ENCODE measurements at regions not wholly inside any gene's neighbourhood (a gene's known extent, or its start where the extent isn't known, plus 50 kb on each side); places are given as distances from the start of the nearest gene placed in this dataset.

- H3K79me2 ChIP-seq (ENCODE audit: control insufficient read depth, low read length): no peaks in the 10 kb centered on the region
- no peak overlapping the region for H3K27ac ChIP-seq (ENCODE audit: low read depth, low read length)
- H3K4me3 ChIP-seq (ENCODE audit: low read length): no peak overlapping the region
- no peak for TF ChIP-seq EZH2phosphoT487 (IDR thresholded peaks at IDR 0.05; ENCODE audit: borderline replicate concordance, low read length)
- TF ChIP-seq CTCF (IDR thresholded peaks at IDR 0.05; ENCODE audit: low read depth, low read length, poor library complexity, severe bottlenecking): no peak
- H3K27me3 ChIP-seq (ENCODE audit: control insufficient read depth, low read length): no peaks in the 10 kb centered on the region
- H3K4me1 ChIP-seq (ENCODE audit: control insufficient read depth, low read length): no peaks in the 10 kb centered on the region
- no peak overlapping the region for H3K4me2 ChIP-seq (ENCODE audit: low read length)
- no peaks in the 10 kb centered on the region for H3K9me2 ChIP-seq (replicated peaks; ENCODE audit: control insufficient read depth, low read length)
- H3K9me3 ChIP-seq (ENCODE audit: control insufficient read depth, insufficient read depth, low read length): no peaks in the 10 kb centered on the region; the same call in 1 of the 2 replicates
- H4K20me1 ChIP-seq (ENCODE audit: control insufficient read depth, insufficient read depth, low read depth, low read length): no peaks in the 10 kb centered on the region
- H3F3A ChIP-seq (ENCODE audit: control insufficient read depth, insufficient read depth): no peaks in the 10 kb centered on the region
- no peaks in the 10 kb centered on the region for H3K36me3 ChIP-seq (ENCODE audit: control insufficient read depth, low read length)
These were observed 1201.0 kb upstream of the LRRTM1 start for GRCh38 chr2:81505586-81505985.

DNA sequence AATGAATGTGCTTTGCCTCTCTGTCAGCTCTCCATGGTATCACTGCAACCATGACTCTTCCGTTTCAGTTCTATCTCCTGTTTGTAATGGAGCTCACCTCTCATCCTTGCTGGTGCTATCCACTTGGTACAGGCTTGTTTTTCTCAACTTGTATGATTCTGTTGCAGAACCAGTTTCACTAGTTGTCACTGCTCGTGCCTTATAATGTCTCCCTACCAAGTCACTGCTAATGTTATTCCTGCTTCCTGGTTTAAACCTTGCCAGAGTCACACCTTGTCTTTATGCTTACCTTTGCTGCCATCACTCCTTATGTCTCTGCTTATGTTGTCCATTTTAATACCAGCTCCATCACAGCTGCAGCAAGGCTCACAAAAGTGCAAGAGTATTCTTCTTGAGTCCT lies 1191.0 kb upstream of the LRRTM1 start:
- Histone ChIP-seq H3K36me3 (ENCODE audit: control insufficient read depth, low read length) (no peaks in the 10 kb centered on the region), H3K4me3 (ENCODE audit: low read length) (no peak overlapping the region), H3K27me3 (ENCODE audit: control insufficient read depth, low read length) (no peaks in the 10 kb centered on the region), H3K27ac (ENCODE audit: low read depth, low read length) (no peak overlapping the region), H3K9me2 (replicated peaks; ENCODE audit: control insufficient read depth, low read length) (no peaks in the 10 kb centered on the region), H3F3A (ENCODE audit: control insufficient read depth, insufficient read depth) (no peaks in the 10 kb centered on the region), H3K79me2 (ENCODE audit: control insufficient read depth, low read length) (no peaks in the 10 kb centered on the region), H3K4me2 (ENCODE audit: low read length) (no peak overlapping the region), H3K9me3 (ENCODE audit: control insufficient read depth, insufficient read depth, low read length) (no peaks in the 10 kb centered on the region; the same call in 1 of the 2 replicates), H3K4me1 (ENCODE audit: control insufficient read depth, low read length) (no peaks in the 10 kb centered on the region), H4K20me1 (ENCODE audit: control insufficient read depth, insufficient read depth, low read depth, low read length) (no peaks in the 10 kb centered on the region)
- TF ChIP-seq EZH2phosphoT487 (IDR thresholded peaks at IDR 0.05; ENCODE audit: borderline replicate concordance, low read length) (no peak), CTCF (IDR thresholded peaks at IDR 0.05; ENCODE audit: low read depth, low read length, poor library complexity, severe bottlenecking) (no peak)

DNA sequence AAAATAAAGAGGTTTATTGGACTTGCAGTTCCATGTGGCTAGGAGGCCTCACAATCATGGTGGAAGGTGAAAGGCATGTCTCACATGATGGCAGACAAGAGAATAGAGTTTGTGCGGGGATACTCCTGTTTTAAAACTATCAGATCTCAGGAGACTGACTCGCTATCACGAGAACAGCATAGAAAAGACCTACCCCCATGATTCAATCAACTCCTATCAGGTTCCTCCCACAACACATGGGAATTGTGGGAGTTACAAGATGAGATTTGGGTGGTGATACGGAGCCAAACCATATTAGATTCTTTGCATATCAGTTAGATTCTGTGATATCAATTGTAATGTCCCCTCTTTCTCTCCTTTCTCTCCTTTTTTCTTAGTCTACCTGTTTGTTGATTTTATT lies 1178.7 kb upstream of the LRRTM1 start:
- Histone ChIP-seq H3K27ac (ENCODE audit: low read depth, low read length) (no peak overlapping the region), H3K9me3 (ENCODE audit: control insufficient read depth, insufficient read depth, low read length) (0 out of 2 replicates have a peak, but pooled peaks cover 4% of the 10 kb centered on the region), H3K4me3 (ENCODE audit: low read length) (no peak overlapping the region), H3K4me2 (ENCODE audit: low read length) (no peak overlapping the region), H3K4me1 (ENCODE audit: control insufficient read depth, low read length) (no peaks in the 10 kb centered on the region), H3K79me2 (ENCODE audit: control insufficient read depth, low read length) (no peaks in the 10 kb centered on the region), H3K27me3 (ENCODE audit: control insufficient read depth, low read length) (no peaks in the 10 kb centered on the region), H4K20me1 (ENCODE audit: control insufficient read depth, insufficient read depth, low read depth, low read length) (no peaks in the 10 kb centered on the region), H3K9me2 (replicated peaks; ENCODE audit: control insufficient read depth, low read length) (no peaks in the 10 kb centered on the region), H3K36me3 (ENCODE audit: control insufficient read depth, low read length) (no peaks in the 10 kb centered on the region), H3F3A (ENCODE audit: control insufficient read depth, insufficient read depth) (no peaks in the 10 kb centered on the region)
- TF ChIP-seq CTCF (IDR thresholded peaks at IDR 0.05; ENCODE audit: low read depth, low read length, poor library complexity, severe bottlenecking): no peak
- no peak for TF ChIP-seq EZH2phosphoT487 (IDR thresholded peaks at IDR 0.05; ENCODE audit: borderline replicate concordance, low read length)

DNA sequence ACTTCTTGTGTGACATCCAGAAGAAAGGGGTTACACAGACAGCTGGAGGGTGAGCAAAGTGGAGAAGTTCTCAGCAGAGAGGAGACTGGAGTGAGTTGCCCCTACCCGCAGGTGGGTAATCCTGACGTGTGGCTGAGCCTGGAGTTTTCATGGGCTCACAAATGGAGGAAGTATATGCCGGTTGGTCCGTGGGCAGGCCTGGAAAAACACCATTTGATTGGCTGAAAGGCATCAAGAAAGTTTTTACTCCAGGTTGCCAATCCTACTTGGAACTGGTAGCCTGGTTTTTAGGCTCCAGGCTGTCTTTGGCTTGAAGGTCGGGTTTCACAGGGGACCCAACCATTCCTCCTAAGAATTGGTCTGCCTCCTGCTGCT lies 1177.4 kb upstream of the LRRTM1 start:
- TF ChIP-seq EZH2phosphoT487 (IDR thresholded peaks at IDR 0.05; ENCODE audit: borderline replicate concordance, low read length) (no peak), CTCF (IDR thresholded peaks at IDR 0.05; ENCODE audit: low read depth, low read length, poor library complexity, severe bottlenecking) (no peak)

More for the DNA sequence above, 1177.4 kb upstream of the LRRTM1 start:
- Histone ChIP-seq H3K4me1 (ENCODE audit: control insufficient read depth, low read length) (no peaks in the 10 kb centered on the region), H3K9me2 (replicated peaks; ENCODE audit: control insufficient read depth, low read length) (no peaks in the 10 kb centered on the region), H3K4me2 (ENCODE audit: low read length) (no peak overlapping the region), H3K27ac (ENCODE audit: low read depth, low read length) (no peak overlapping the region), H3K36me3 (ENCODE audit: control insufficient read depth, low read length) (no peaks in the 10 kb centered on the region), H4K20me1 (ENCODE audit: control insufficient read depth, insufficient read depth, low read depth, low read length) (no peaks in the 10 kb centered on the region), H3K4me3 (ENCODE audit: low read length) (no peak overlapping the region), H3K27me3 (ENCODE audit: control insufficient read depth, low read length) (no peaks in the 10 kb centered on the region), H3F3A (ENCODE audit: control insufficient read depth, insufficient read depth) (no peaks in the 10 kb centered on the region), H3K79me2 (ENCODE audit: control insufficient read depth, low read length) (no peaks in the 10 kb centered on the region), H3K9me3 (ENCODE audit: control insufficient read depth, insufficient read depth, low read length) (peaks cover 7% of the 10 kb centered on the region; the same call in 1 of the 2 replicates)

All from DOHH2 (cell line).